ENCODE measurements at regions not wholly inside any gene's neighbourhood (a gene's known extent, or its start where the extent isn't known, plus 50 kb on each side); places are given as distances from the start of the nearest gene placed in this dataset.
"Not testable (repeated sequence)": the region's sequence is repeated elsewhere in the genome, so short reads cannot be mapped to it uniquely, and the experiment has no call there.

DNA sequence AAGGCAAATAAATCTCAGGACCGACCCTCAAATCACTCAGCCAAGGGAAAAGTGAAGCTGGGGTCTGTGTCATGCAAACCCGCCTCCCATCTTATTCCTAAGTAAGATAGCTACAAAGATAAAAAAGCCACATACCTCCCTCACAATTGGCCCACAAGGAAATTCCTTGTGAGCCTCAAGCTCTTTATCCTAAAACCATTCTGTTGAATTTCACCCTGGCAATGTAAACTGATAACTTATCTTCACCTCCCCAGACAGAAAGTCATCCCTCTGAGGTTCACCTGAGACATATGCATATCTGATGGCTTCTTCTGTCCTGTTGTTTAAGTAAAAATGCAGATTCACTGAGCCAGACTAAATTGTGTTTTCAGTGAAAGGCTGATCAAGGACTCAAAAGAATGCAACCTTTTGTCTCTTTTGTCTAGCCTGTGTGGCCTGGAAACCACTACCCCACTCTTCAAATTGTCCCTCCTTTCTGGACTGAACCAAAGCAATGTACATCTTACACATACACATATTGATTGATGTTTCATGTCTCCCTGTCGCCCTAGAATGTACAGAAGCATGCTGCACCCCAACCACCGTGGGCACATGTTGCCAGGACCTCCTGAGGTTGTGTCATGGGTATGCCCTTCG is 91.3 kb downstream of the MFAP3L start:
- DNase-seq: no peak

DNA sequence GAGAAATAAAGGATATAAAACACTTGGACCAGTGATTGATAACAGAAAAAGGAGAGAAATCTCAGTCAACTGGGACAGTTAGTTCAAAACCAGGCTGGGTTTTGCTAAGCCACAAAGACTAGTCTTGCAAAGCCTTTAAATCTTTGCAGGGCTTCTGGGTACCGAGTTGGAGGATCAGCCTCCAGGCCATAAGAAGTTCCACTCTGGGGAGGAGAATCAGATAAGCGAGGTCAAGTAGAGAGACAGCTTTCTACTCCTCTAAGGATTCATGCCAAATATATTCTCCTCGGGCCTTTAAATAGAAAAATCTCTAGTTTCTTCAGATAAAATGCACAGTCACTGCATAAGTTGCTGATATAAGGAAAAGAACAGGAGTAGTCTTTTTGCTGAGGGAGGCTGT is 92.7 kb downstream of the MFAP3L start:
- no peak for DNase-seq

DNA sequence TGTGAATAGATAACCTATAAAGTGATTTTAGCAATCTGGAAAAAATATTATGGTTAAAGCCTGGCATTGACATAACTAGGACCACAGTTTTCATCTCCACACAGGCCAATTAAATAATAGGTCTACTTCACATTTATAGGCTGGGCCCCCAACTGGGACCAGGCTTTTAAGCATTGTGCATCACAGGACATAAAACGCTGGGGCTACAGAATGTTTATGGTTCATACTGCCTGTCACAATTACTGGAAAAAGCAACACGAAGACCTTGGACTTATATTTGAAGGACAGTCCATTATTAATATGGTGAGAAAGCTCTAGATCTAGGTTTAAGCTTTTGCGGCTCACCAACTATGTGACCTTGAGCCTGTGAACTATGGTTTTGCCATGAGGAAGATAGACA is 94.2 kb downstream of the MFAP3L start:
- DNase-seq: no peak

DNA sequence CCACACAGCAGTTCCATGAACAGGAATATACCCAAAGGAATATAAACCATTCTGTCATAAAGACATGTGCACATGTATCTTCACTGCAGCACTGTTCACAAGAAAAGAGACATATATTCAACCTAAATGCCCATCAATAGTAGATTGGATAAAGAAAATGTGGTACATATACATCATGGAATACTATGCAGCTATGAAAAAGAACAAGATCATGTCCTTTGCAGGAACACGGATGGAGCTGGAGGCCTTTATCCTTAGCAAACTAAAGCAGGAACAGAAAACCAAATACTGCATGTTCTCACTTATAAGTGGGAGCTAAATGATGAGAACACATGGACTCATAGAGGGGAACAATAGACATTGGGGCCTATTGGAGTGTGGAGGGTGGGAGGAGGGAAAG is 95.4 kb downstream of the MFAP3L start:
- not testable (repeated sequence) for DNase-seq

DNA sequence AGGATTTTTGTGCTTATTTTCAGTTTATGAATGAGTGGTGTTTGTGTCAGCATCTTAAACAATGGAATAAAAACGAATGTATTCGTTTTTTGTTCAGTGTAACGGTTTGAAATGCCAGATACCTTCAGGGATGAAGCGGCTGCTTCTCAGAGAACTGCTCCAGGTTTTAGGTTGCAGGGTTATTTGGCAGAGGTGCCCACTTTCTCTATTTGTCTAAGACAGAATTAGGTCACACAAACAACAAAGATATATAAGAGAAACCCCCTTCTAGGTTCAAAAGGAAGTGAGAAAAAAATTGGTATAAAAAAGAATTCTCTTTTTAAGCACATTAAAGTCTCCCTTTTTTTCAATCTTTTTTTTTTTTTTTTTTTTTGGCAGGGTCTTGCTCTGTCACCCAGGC is 98.9 kb downstream of the MFAP3L start:
- DNase-seq: no peak

DNA sequence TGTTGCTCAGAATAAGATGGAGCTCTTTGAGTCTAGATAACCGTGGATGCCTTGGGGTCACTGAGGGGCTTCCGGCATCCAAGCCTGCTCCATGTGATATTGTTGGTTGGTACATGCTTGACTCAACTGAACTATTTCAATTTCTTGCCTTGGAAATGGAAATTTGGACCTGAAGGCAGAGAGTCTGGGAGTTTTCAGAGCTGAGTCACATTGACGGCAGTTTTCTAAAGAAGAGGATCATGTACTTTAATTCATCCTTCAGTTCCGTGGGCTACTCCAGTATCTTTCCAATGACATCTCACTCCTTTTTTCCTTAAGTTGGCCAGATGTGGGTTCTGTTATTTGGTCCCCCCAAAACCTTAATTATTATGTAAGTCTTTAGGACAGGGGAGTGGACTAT is 100.5 kb downstream of the MFAP3L start:
- no peak for DNase-seq

DNA sequence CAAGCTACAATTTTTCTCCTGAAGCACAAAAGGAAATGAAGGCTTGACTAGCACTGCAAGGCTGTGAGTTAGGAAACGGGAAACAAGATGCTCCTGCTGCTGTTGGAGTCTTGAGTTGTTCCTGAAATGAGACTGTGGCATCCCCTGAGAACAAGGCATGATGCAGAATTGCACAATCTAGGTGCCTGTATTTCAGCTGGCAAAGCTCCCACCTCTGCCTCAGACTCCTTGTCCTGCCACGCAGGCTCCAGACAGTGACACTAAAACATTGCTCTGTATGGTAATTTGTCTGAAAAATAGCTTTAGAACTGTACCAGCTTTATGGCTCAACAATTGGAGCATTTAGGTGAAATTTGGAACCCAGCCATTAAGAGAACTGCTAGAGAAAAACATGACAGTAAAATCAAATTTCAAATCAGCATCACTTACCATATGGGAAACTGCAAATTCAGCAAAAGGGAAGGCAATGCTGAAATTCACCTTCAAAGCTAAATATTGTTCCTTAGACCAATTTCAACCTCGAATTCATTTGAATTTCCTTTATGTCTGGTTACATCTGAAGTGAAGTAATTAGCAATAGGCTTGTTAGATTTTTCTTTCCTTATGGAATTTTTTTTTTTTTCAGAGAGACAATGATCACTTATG is 103.4 kb downstream of the MFAP3L start:
- no peak for DNase-seq

DNA sequence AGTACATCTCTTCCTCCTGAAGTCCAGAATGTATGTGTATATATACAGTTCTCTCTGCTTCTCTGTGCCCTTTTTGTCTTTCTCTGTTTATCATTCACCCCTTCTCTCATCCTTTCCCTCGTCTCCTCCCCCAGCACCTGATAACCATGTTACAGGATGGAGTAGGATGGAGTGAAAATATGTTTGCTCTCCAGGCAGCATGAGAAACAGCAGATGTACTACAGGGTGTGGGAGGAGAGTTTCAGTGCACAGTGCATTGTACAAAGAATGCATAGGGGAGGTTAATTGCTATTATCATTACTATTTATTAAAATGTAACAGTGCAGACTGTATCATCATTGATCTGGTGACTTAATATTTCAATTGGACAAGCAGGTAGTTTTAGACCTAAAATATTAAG is 104.5 kb downstream of the MFAP3L start:
- DNase-seq: no peak

DNA sequence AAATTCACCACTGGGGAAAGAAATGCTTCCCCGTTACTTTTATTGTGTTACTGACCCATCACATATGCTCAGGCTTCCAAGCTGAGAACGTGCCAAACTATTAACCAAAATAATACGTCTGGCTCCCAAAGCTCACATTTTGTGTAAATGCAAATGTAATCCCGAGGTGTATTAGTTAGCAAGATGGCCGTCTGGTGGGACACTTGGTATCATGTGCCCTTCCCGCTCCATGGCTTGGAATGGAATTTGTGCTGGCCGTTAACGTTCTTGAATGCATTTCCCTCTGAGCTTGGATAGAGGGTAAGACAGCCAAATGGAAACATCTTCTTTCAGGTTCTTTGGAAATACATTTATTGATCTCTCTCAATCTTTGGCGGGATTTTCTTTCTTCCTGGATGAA is 105.0 kb downstream of the MFAP3L start:
- no peak for DNase-seq

DNA sequence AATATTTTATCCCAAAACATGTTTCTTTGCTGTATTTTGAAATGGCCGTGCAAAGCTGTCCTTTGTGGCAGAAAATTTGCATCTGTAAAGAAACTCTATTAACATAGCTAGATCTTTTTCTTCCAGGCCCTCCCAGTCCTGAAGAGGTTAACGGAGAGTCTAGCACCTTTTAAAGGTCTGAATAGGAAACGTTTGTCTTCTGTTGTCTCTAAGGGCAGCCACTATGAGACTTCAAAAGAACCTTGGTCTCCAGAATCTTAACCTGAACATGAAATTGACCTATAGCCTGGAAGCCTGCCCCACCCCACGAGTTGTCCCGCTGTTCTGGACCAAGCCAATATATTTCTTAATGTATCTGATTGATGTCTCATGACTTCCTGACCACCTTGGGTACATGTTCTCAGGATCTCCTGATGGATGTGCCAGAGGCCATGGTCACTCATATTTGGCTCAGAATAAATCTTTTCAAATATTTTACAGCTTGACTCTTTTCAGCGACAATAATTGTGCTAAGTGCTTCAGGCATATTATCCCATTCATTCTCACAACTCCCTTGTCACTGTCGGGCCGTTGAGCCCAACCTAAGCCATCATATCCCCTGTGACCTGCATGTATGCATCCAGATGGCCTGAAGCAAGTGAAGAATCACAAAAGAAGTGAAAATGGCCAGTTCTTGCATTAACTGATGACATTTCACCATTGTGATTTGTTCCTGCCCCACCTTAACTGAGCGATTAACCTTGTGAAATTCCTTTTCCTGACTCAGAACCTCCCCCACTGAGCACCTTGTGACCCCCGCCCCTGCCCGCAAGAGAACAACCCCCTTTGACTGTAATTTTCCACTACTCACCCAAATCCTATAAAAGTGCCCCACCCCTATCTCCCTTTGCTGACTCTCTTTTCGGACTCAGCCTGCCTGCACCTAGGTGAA is 106.7 kb downstream of the MFAP3L start:
- DNase-seq: not testable (repeated sequence)

DNA sequence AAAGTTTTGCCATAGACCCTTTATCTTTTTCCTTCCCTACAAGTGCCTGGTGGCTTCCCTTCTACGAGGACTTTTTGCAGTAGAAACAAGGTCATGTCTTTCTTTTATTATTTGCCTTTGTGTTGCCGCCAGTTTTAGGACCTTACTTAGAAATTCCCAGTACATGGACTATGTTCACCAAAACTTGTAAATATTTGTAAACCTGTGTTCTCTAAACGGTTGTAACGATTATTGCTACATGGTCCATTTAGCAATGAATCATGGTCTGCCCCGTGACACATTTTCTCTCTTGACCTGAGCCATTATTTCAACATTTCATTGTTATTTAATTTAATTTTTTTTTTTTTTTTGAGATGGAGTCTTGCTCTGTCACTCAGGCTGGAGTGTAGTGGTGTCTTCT is 110.7 kb downstream of the MFAP3L start:
- DNase-seq: no peak

DNA sequence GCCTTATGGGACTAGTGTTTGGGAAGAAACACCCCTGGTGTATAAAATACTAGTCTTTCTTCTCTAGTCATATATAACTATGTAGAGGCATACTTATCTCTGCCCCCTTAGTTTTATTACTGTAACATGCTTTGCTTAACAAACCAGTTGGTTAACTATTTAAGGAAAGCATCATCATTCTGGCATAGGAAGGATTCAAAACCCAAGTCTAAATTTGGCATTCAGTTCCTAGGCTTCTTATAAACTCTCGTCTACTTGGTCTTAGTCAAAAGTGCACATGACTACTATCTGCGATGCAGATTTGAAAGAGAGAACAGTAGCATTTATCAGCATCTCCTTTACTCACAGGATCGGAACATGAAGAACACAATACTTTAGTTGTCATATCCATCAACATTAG is 111.3 kb downstream of the MFAP3L start:
- DNase-seq: no peak

DNA sequence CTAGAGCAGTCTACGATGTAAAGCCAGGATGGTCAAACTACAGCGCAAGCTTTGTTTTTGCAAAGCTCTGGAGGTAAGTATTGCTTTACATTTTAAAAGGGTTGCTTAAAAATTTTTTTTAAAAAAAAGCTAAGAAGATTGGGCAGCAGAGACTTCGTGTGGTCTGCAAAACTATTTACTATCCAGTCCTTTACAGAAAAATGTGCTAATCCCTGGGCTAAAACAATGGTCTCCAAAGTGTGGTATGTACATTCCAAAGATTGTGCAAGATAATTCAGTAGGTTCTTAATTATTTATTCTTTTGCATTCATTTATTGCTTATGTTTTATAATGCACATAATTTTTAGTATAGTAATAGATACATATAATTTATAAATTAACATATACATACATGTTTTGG is 113.2 kb downstream of the MFAP3L start:
- DNase-seq: no peak

DNA sequence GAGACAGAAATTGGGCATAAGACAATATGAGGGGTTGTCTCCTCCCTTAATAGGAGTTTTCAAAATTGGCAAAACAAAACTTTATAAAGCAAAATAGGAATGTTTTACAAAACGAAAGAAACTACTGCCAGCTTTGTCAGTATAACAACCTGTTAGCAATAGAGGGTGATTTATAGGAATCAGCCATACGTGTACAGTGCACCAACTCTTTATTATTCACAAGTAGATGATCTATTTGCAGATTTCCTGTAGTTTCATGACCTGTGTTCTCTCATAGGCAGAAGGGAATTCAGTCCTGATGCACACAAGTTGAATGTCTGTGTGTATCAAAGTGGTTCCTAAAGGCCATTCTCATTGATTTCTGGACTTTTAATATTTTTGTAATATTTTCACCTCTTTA is 116.3 kb downstream of the MFAP3L start:
- DNase-seq: no peak

DNA sequence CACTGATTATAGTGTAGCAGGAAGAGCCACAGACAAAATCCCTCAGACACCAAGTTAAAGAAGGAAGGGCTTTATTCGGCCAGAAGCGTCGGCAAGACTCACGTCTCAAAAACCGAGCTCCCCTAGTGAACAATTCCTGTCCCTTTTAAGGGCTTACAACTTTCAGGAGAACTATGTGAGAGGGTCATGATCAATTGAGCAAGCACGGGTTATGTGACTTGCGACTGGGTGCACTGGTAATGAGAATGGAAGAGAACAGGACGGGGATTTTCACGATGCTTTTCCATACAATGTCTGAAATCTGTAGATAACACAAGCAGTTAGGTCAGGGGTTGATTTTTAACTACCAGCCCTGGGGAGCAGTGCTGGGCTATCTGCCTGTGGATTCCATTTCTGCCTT is 116.7 kb downstream of the MFAP3L start:
- DNase-seq: no peak

DNA sequence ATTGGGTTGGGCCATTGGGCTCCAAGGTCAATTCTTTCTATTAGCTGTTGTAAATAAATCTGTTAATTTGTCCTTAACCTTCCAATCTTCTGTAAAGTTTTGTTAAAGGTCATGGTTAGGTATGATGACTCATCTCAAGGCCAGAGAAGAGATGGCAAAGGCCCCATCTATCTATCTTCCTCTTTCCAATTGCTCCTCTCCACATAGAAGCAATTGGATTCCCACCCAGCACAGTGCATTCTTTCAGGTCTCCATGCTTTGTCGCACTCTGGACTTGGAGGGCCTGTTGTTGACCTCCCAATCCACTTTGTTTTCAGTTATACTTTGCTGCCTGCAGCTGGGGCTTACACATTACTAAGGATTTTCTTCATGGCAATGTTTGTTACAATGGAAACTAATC is 118.5 kb downstream of the MFAP3L start:
- no peak for DNase-seq

DNA sequence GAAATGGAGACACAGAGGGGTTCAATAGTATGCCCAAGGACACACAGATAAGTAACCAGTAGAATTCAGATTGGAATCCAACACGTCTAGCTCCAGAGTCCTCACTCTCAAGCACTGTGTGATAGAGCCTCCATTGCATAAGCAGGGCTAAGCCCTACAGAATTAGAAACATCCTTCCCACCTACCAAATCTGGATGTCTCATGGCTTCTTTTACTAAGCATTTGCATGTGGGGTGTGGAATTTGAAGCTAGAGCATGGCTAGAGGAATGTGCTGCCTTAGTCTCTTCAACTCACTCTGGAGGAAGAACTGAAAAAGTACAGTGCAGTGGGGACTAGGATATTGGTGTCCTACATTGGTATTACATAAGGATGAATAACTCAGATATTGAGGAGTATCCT is 119.4 kb downstream of the MFAP3L start:
- no peak for DNase-seq

DNA sequence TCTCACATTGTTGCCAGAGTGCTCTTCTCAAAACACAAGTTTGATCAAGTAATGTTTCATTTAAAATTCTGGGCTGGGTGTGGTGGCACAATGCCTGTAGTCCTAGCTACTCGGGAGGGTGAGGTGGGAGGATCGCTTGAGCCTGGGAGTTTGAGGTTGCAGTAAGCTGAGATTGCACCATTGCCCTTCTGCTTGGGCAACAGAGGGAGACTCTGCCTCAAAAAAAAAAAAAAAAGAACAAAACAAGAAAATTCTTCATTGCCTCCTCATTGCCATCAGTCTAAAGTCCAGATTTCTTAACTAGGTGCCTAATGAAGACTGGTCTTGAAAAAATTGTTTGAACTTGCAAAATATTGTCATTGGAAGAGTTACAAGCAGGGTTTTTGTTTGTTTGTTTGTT is 120.1 kb downstream of the MFAP3L start:
- no peak for DNase-seq

DNA sequence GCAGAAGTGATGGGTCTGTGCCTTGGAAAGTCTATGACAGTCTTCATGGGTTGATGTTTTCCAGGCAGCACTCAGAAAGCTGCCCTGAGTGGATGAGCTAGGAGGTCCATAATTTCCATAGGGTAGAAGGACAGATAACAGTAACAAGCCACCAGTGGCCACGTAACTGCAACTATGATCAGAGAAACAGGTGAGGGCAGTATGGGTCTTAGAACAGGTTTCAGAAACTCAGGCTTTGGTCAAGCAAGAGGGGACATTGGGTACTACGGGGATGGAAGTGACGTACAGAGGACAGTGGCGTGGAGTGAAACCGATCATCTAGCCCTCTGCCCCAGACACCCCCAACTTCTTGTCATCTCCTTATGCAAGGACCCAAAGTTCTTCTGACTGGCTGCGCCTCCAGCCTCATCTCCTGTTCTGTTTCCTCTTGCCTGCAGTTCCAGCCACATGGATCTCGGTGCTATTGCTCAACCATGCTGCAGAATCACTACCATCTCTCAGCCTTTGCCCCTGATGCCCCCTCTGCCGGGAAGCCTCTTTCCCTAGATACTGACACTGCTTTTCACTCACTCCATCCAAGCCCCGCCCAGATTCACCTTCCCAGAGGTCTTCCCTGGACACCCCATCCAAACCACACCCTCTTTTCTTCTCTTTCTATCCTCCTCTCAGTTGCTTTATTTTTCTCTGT is 123.4 kb downstream of the MFAP3L start:
- DNase-seq: no peak

DNA sequence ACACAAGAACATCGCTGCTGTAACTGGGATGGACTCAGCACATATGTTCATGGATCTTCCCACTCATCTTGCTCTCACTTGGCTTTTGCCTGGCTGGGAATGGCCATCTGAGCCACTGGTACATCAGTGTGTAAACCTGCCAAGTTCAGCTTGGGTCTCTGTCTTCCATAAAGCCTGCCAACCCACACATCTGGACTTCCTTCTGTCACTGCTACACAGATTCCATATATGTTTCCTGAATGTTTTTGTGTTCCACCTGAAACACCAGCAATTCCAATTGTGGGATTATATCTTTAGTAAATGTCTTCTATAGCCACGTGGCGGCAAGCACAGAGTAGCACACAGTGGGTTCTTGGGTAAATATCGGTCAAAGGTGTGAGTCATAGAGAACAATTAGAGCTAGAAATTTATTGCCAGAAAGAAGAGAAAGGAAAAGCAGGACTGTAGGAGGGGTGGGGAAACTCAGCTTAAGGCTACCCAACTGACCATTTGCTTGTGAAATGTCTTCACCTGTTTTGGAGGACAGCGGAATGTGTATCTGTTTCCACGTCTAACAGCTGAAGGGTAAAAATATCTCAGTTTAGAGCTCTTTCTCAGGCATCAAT is 125.9 kb downstream of the MFAP3L start:
- no peak for DNase-seq

DNA sequence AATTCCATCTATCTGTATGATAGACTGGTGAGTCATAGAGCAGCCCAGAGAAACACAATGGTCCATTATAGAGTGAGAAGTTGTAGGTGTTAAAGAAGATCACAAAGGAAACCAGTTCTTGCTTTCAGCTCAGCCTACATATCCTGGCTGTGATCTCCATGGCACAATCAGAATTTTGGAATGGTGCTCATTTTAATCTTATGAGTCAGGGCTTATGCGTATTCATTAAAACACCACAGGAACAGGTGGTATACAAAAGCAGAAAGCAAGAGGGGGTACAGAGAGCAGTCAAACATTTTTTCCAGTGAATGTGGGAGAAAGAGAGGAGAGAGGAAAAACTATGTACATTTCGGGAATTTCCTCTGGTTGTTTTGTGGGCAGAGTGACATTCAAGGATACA is 126.9 kb downstream of the MFAP3L start:
- DNase-seq: no peak

DNA sequence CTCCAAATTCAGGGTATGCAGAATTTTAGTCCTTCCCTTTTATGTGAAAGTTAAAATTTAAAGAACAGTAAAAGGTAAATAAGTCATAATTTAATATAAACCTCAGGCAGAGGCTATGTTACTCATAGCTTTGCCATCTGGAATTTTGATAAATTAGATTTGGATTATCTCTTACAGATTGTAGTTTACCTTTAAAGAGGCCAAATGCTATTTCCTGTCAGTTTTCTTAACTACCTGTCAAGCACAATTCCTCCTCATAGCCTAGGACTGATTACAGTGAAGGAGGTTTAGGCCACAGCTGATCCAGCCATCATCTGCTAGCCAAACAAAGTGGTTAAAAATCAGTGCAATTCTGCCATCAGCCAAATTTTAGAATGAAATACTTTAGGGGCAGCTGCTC is 128.1 kb downstream of the MFAP3L start:
- no peak for DNase-seq

DNA sequence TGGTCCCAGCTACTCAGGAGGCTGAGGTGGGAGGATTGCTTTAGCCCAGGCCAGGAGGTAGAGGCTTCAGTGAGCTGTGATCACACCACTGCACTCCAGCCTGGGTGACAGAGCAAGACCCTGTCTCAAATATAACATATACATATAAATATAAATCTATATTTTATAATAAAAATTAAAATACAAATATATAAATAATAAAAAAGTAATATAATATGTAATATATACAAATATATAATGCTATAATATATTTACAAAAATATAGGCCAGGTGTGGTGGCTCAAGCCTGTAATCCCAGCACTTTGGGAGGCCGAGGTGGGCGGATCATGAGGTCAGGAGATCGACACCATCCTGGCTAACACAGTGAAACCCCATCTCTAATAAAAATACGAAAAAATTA is 131.4 kb downstream of the MFAP3L start:
- DNase-seq: not testable (repeated sequence)

Data from activated CD4-positive, alpha-beta T cell treated with anti-CD3 and anti-CD28 coated beads for 48 hours (primary cell).